ENCODE measurements at regions not wholly inside any gene's neighbourhood (a gene's known extent, or its start where the extent isn't known, plus 50 kb on each side); places are given as distances from the start of the nearest gene placed in this dataset.
A peak's percentile ranks its signal among the peaks of the same experiment; 100 is the strongest.
"Not testable (repeated sequence)": the region's sequence is repeated elsewhere in the genome, so short reads cannot be mapped to it uniquely, and the experiment has no call there.

- DNase-seq (ENCODE audit: low read depth): no peak
Observed at GRCh38 chr3:66552846-66553245, 52.0 kb upstream of the LRIG1 start.

- no peak for DNase-seq (ENCODE audit: low read depth)
Observed at GRCh38 chr3:66553441-66554113, 52.8 kb upstream of the LRIG1 start.

GRCh38 chr3:66554178-66554577 lies 53.4 kb upstream of the LRIG1 start:
- DNase-seq (ENCODE audit: low read depth): peak; percentile 55

GRCh38 chr3:66555214-66555844 lies 54.5 kb upstream of the LRIG1 start:
- DNase-seq (ENCODE audit: low read depth): peak; percentile 34

- DNase-seq (ENCODE audit: low read depth): no peak
Observed at GRCh38 chr3:66557170-66557569, 56.3 kb upstream of the LRIG1 start.

GRCh38 chr3:66559924-66560323 lies 59.1 kb upstream of the LRIG1 start:
- DNase-seq (ENCODE audit: low read depth): not testable (repeated sequence)

- DNase-seq (ENCODE audit: low read depth): peak; percentile 20
Observed at GRCh38 chr3:66561367-66561766, 60.5 kb upstream of the LRIG1 start.

GRCh38 chr3:66565301-66565700 lies 64.5 kb upstream of the LRIG1 start:
- DNase-seq (ENCODE audit: low read depth): no peak

- peak; percentile 31 for DNase-seq (ENCODE audit: low read depth)
Observed at GRCh38 chr3:66567077-66567476, 66.3 kb upstream of the LRIG1 start.

- DNase-seq (ENCODE audit: low read depth): no peak
Observed at GRCh38 chr3:66572090-66572675, 71.4 kb upstream of the LRIG1 start.

- DNase-seq (ENCODE audit: low read depth): peak; percentile 47
Observed at GRCh38 chr3:66572938-66573710, 72.3 kb upstream of the LRIG1 start.

- DNase-seq (ENCODE audit: low read depth): no peak
Observed at GRCh38 chr3:66574091-66574490, 73.3 kb upstream of the LRIG1 start.

- DNase-seq (ENCODE audit: low read depth): no peak
Observed at GRCh38 chr3:66577426-66578203, 76.8 kb upstream of the LRIG1 start.

- no peak for DNase-seq (ENCODE audit: low read depth)
Observed at GRCh38 chr3:66581256-66581655, 80.4 kb upstream of the LRIG1 start.

GRCh38 chr3:66582721-66583423 lies 82.0 kb upstream of the LRIG1 start:
- peak; percentile 94 for DNase-seq (ENCODE audit: low read depth)

- DNase-seq (ENCODE audit: low read depth): no peak
Observed at GRCh38 chr3:66583424-66584040, 82.7 kb upstream of the LRIG1 start.

- no peak for DNase-seq (ENCODE audit: low read depth)
Observed at GRCh38 chr3:66585520-66586095, 84.8 kb upstream of the LRIG1 start.

- DNase-seq (ENCODE audit: low read depth): no peak
Observed at GRCh38 chr3:66586853-66587252, 86.0 kb upstream of the LRIG1 start.

GRCh38 chr3:66588340-66588847 lies 87.6 kb upstream of the LRIG1 start:
- DNase-seq (ENCODE audit: low read depth): no peak

Data from RPMI7951 (cell line).